ENCODE measurements at regions not wholly inside any gene's neighbourhood (a gene's known extent, or its start where the extent isn't known, plus 50 kb on each side); places are given as distances from the start of the nearest gene placed in this dataset.

GRCh38 chr3:30342318-30343060, 263.9 kb upstream of the TGFBR2 start:
- Mint-ChIP-seq H3K27ac (ENCODE audit: unreplicated experiment) (peak overlapping the region; percentile 89), H3K36me3 (ENCODE audit: low read depth) (no peaks in the 10 kb centered on the region), H3K27me3 (ENCODE audit: low read depth) (no peaks in the 10 kb centered on the region), H3K4me1 (ENCODE audit: low read depth) (peaks cover 49% of the 10 kb centered on the region), H3K9me3 (ENCODE audit: low read depth) (peaks cover 5% of the 10 kb centered on the region), H3K4me3 (ENCODE audit: unreplicated experiment) (peak overlapping the region; percentile 26)
- DNase-seq (ENCODE audit: low spot score), result no peak
- TF ChIP-seq CTCF (IDR thresholded peaks at IDR 0.05), result no peak

GRCh38 chr3:30343067-30343831, 263.2 kb upstream of the TGFBR2 start:
- TF ChIP-seq CTCF (IDR thresholded peaks at IDR 0.05), result no peak
- Mint-ChIP-seq H3K4me1 (ENCODE audit: low read depth) (peaks cover 57% of the 10 kb centered on the region), H3K27ac (ENCODE audit: unreplicated experiment) (peak overlapping the region; percentile 89), H3K36me3 (ENCODE audit: low read depth) (no peaks in the 10 kb centered on the region), H3K4me3 (ENCODE audit: unreplicated experiment) (no peak overlapping the region), H3K27me3 (ENCODE audit: low read depth) (no peaks in the 10 kb centered on the region), H3K9me3 (ENCODE audit: low read depth) (no peaks in the 10 kb centered on the region)
- DNase-seq (ENCODE audit: low spot score), result no peak

GRCh38 chr3:30343861-30344260, 262.5 kb upstream of the TGFBR2 start:
- Mint-ChIP-seq H3K27ac (ENCODE audit: unreplicated experiment) (no peak overlapping the region), H3K9me3 (ENCODE audit: low read depth) (no peaks in the 10 kb centered on the region), H3K36me3 (ENCODE audit: low read depth) (no peaks in the 10 kb centered on the region), H3K4me1 (ENCODE audit: low read depth) (peaks cover 57% of the 10 kb centered on the region), H3K27me3 (ENCODE audit: low read depth) (no peaks in the 10 kb centered on the region), H3K4me3 (ENCODE audit: unreplicated experiment) (no peak overlapping the region)
- TF ChIP-seq CTCF (IDR thresholded peaks at IDR 0.05), result no peak
- no peak for DNase-seq (ENCODE audit: low spot score)

DNA sequence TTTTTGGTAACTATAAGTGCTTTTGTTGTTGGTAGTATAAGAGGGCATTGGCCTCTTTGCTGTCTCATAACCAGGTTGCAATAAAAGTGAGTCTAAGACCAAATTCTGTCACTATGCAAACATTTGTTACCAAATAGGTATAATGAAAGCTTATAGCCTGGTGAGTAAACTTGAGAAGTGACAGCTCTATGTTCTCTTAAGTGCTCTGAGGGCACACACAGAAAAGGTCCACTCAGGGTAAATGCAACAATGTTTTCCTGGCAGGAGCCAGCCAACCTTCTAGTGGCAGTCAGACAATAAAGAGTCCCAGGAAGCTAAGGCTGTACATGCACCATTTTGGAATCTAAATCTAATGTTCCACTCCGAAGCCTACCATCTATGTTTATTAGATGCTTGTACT, 262.1 kb upstream of the TGFBR2 start:
- Mint-ChIP-seq H3K27me3 (ENCODE audit: low read depth) (no peaks in the 10 kb centered on the region), H3K36me3 (ENCODE audit: low read depth) (no peaks in the 10 kb centered on the region), H3K4me3 (ENCODE audit: unreplicated experiment) (no peak overlapping the region), H3K27ac (ENCODE audit: unreplicated experiment) (no peak overlapping the region), H3K4me1 (ENCODE audit: low read depth) (peaks cover 57% of the 10 kb centered on the region), H3K9me3 (ENCODE audit: low read depth) (no peaks in the 10 kb centered on the region)
- no peak for DNase-seq (ENCODE audit: low spot score)
- TF ChIP-seq CTCF (IDR thresholded peaks at IDR 0.05), result no peak

- no peak overlapping the region for H3K27ac Mint-ChIP-seq (ENCODE audit: unreplicated experiment)
- no peak for TF ChIP-seq CTCF (IDR thresholded peaks at IDR 0.05)
- no peaks in the 10 kb centered on the region for H3K36me3 Mint-ChIP-seq (ENCODE audit: low read depth)
- peaks cover 48% of the 10 kb centered on the region for H3K4me1 Mint-ChIP-seq (ENCODE audit: low read depth)
- no peaks in the 10 kb centered on the region for H3K9me3 Mint-ChIP-seq (ENCODE audit: low read depth)
- no peak for DNase-seq (ENCODE audit: low spot score)
- H3K27me3 Mint-ChIP-seq (ENCODE audit: low read depth), result no peaks in the 10 kb centered on the region
- no peak overlapping the region for H3K4me3 Mint-ChIP-seq (ENCODE audit: unreplicated experiment)
Measured at GRCh38 chr3:30346933-30347320, 259.5 kb upstream of the TGFBR2 start.
